ENCODE measurements at regions not wholly inside any gene's neighbourhood (a gene's known extent, or its start where the extent isn't known, plus 50 kb on each side); places are given as distances from the start of the nearest gene placed in this dataset.

GRCh38 chr6:137758661-137759060 lies 108.4 kb upstream of the TNFAIP3 start:
- H3K27ac ChIP-seq (ENCODE audit: insufficient read depth, low read length), result no peak overlapping the region
- in situ Hi-C loops (cut with MboI; ENCODE audit: low sequenced_read_pairs), result no loop called here
- no peak for TF ChIP-seq FOS (IDR thresholded peaks at IDR 0.05; ENCODE audit: low read depth, low read length)
- TF ChIP-seq MAFK (IDR thresholded peaks at IDR 0.05; ENCODE audit: low read depth, low read length), result no peak
- H3K4me3 ChIP-seq (ENCODE audit: insufficient read depth, low read depth, low read length), result no peak overlapping the region
- dilution Hi-C loops (cut with HindIII; ENCODE audit: low sequenced_read_pairs, unreplicated experiment), result no loop called here
- H2BK120ac ChIP-seq (ENCODE audit: low read depth, low read length), result no peak overlapping the region
- no peak for DNase-seq
- no peak overlapping the region for H3K18ac ChIP-seq (ENCODE audit: low read depth, low read length)
- ChIA-PET CTCF (no interaction called here), POLR2A (ENCODE audit: unreplicated experiment) (no interaction called here)
- ATAC-seq (ENCODE audit: low read depth), result no peak
- no CpG with 5 or more reads among the region's 1 CpG for WGBS, 2 experiments (ENCODE audit: extremely low coverage in 2 of 2, insufficient read length in 1 of 2)
- H3K9me1 ChIP-seq (ENCODE audit: insufficient read depth, low read length), result peaks cover 3% of the 10 kb centered on the region; the same call in 1 of the 2 replicates
- H3K4me2 ChIP-seq (ENCODE audit: low read depth, low read length), result no peak overlapping the region
- H3K14ac ChIP-seq (replicated peaks; ENCODE audit: low read depth, low read length), result no peak overlapping the region
- no peak overlapping the region for H4K5ac ChIP-seq (ENCODE audit: low read depth, low read length)
- H2AK5ac ChIP-seq (ENCODE audit: low read depth, low read length), result no peak overlapping the region
- no peaks in the 10 kb centered on the region for H3K9me3 ChIP-seq (ENCODE audit: control insufficient read depth, insufficient read depth, low read length)
- no peak overlapping the region for H2BK5ac ChIP-seq (ENCODE audit: low read depth, low read length, poor library complexity, severe bottlenecking)
- no peak overlapping the region for H4K91ac ChIP-seq (ENCODE audit: insufficient read depth, low read depth, low read length)
- no peak overlapping the region for H2AK9ac ChIP-seq (replicated peaks; ENCODE audit: low read depth, low read length, poor library complexity)
- intact Hi-C loops (cut with micrococcal nuclease), result no loop called here
- H3K9ac ChIP-seq (ENCODE audit: low read depth, low read length), result no peak overlapping the region
- peaks cover 6% of the 10 kb centered on the region for H3K4me1 ChIP-seq (ENCODE audit: control insufficient read depth, insufficient read depth, low read length)
- H2BK15ac ChIP-seq (ENCODE audit: low read depth, low read length), result no peak overlapping the region
- no peak overlapping the region for H2BK20ac ChIP-seq (ENCODE audit: low read depth, low read length)
- H3K23ac ChIP-seq (ENCODE audit: low read depth, low read length), result no peak overlapping the region
- no peaks in the 10 kb centered on the region for H3K79me1 ChIP-seq (ENCODE audit: low read depth in 1 of 2, low read length in 2 of 2)
- no peaks in the 10 kb centered on the region for H3K27me3 ChIP-seq (ENCODE audit: control insufficient read depth, insufficient read depth, low read length)
- H3K36me3 ChIP-seq (ENCODE audit: control insufficient read depth, insufficient read depth, low read length), result no peaks in the 10 kb centered on the region
- H3K56ac ChIP-seq (ENCODE audit: extremely low read depth, insufficient read depth, low read length), result no peak overlapping the region
- H4K8ac ChIP-seq (ENCODE audit: low read depth in 2 of 2, low read length in 2 of 2), result no peak overlapping the region
- no peaks in the 10 kb centered on the region for H4K20me1 ChIP-seq (ENCODE audit: insufficient read depth, low read length)
- H2AFZ ChIP-seq (replicated peaks; ENCODE audit: low read length, poor library complexity), result no peak overlapping the region
- H3K4ac ChIP-seq (ENCODE audit: low read depth, low read length), result no peak overlapping the region
- no TSS peak for BruUV-seq (replicated peaks)
